Vagina (tissue), 2 donors: ENCODE measurements at regions not wholly inside any gene's neighbourhood (a gene's known extent, or its start where the extent isn't known, plus 50 kb on each side); places are given as distances from the start of the nearest gene placed in this dataset.

Experiments used
- CTCF ChIP-seq, 3 experiments: fragments of 450-650 bp in 2 of 3; fragments of 200-600 bp in 1 of 3; sonication (generic) in 1 of 3; IDR thresholded peaks; one replicate each; pipeline ENCODE4 v1.5.1; 2017 to 2019; ENCODE audit warnings: antibody characterized with exemption in 3 of 3, mild to moderate bottlenecking in 2 of 3, moderate library complexity in 2 of 3
- POLR2A ChIP-seq, 2 donors: fragments of 450-650 bp; IDR thresholded peaks; one replicate each; pipeline ENCODE4 v1.6.1; 2017; ENCODE audit warnings: antibody characterized with exemption in 2 of 2, mild to moderate bottlenecking in 2 of 2, moderate library complexity in 2 of 2

- TF ChIP-seq CTCF (IDR thresholded peaks at IDR 0.05) (no peak), POLR2A (IDR thresholded peaks at IDR 0.05) (no peak)
These were observed 454.3 kb upstream of the CTNND2 start for GRCh38 chr5:12358371-12359090.
